Heart left ventricle (tissue), 16 donors: ENCODE measurements at regions not wholly inside any gene's neighbourhood (a gene's known extent, or its start where the extent isn't known, plus 50 kb on each side); places are given as distances from the start of the nearest gene placed in this dataset.

Experiments used
- ATAC-seq, 4 donors: fragments of 200-7000 bp; cut with Tn5 transposase; one replicate each; pipeline ENCODE4 v1.9.1; 2020 to 2022; ENCODE audit warnings: moderate library complexity in 4 of 4, mild to moderate bottlenecking in 3 of 4, moderate number of reproducible peaks in 1 of 4
- DNase-seq, 5 donors: peaks; one replicate each; pipeline ENCODE4 v3.0.0-alpha.2; 2020
- H3K27ac ChIP-seq, 12 donors: fragments of 200-600 bp; sonication (generic) in 4 of 12; one replicate each; pipeline versions ENCODE4 v1.5.0 to v1.8.0; 2016 to 2022; ENCODE audit warnings: mild to moderate bottlenecking in 2 of 12
- H3K27me3 ChIP-seq, 9 donors: fragments of 200-600 bp; sonication (generic) in 2 of 9; one replicate each; pipeline versions ENCODE4 v1.5.1 to v1.8.0; 2016 to 2022; ENCODE audit warnings: mild to moderate bottlenecking in 3 of 9
- H3K36me3 ChIP-seq, 9 donors: fragments of 200-600 bp; sonication (generic) in 2 of 9; one replicate each; pipeline versions ENCODE4 v1.5.0 to v1.8.0; 2018 to 2022; ENCODE audit warnings: mild to moderate bottlenecking in 2 of 9
- H3K4me1 ChIP-seq, 12 donors: fragments of 200-600 bp; sonication (generic) in 4 of 12; one replicate each; pipeline versions ENCODE4 v1.5.0 to v1.8.0; 2016 to 2022; ENCODE audit warnings: mild to moderate bottlenecking in 3 of 12
- H3K4me3 ChIP-seq, 12 donors: fragments of 200-600 bp; sonication (generic) in 4 of 12; one replicate each; pipeline versions ENCODE4 v1.5.0 to v1.8.0; 2017 to 2022; ENCODE audit warnings: mild to moderate bottlenecking in 9 of 12, moderate library complexity in 4 of 12
- H3K9me3 ChIP-seq, 12 donors: fragments of 200-600 bp; sonication (generic) in 4 of 12; one replicate each; pipeline versions ENCODE4 v1.5.0 to v1.8.0; 2016 to 2022; ENCODE audit warnings: mild to moderate bottlenecking in 1 of 12
- CTCF ChIP-seq, 12 donors: fragments of 200-600 bp; sonication (generic) in 4 of 12; IDR thresholded peaks; one replicate each; pipeline versions ENCODE4 v1.5.0 to v1.8.0; 2018 to 2022; ENCODE audit warnings: antibody characterized with exemption in 12 of 12, mild to moderate bottlenecking in 5 of 12
- POLR2A ChIP-seq, 2 donors: fragments of 450-650 bp; IDR thresholded peaks; one replicate each; pipeline ENCODE4 v1.6.1; 2017; ENCODE audit warnings: antibody characterized with exemption in 2 of 2, mild to moderate bottlenecking in 2 of 2, moderate library complexity in 2 of 2
- WGBS, 4 donors: extraction: QIAGEN DNeasy Blood & Tissue Kit in 2 of 4; methylation state at CpG; one replicate each; pipeline versions ENCODE4 v1.1.5 to v1.1.7; 2013 to 2018; 5-methylcytosine and 5-hydroxymethylcytosine counted together
- intact Hi-C, 10 donors: fragments of 100-400 bp; cut with DNase I; formaldehyde crosslinking; loops; one replicate each; pipeline versions ENCODE4 v1.11.1 to v1.14.2; 2022
- donor health status: ischemic (EF 13 %, LVEDD 7.1; RV severe dilation, severe dysfunction).
- donor health status: healthy with polysubstance abuse.
- donor health status: DM: no; HTN: yes; CAD: no.
- donor health status: DM: no; HTN: no; CAD: no.
- donor health status: ischemic (EF 25% LVEDD 6.9; RV normal size, moderate dysfunction).
- donor health status: ischemic (EF 25% LVEDD 5.7; RV mildly dilated, moderate dysfunction).
- donor health status: healthy.
- donor health status: DM: yes; HTN: yes; CAD: no.
- donor health status: ischemic (EF 35%, LVEDD 5.7; RV mildly dilated, moderate dysfunction).
- donor health status: nonischemic (EF 11% LVEDD 7.7; RV severe dilation, severe dysfunction).
- donor health status: DM: yes; HTN: yes; CAD: no.
- donor health status: PGD.
- donor health status: ischemic (EF 29% LVEDD 5.4; RV normal size, mild dysfunction).
- donor health status: nonischemic (EF 23%, LVEDD 6.1; RV moderate dilation, normal function).

GRCh38 chr13:112325142-112325808, 50.9 kb upstream of the SPACA7 start:
- no peaks in the 10 kb centered on the region for H3K36me3 ChIP-seq
- H3K9me3 ChIP-seq = no peaks in the 10 kb centered on the region
- peaks cover 0 to 25% (median 0%) of the 10 kb centered on the region in 9 donors for H3K27me3 ChIP-seq
- no peak overlapping the region for H3K27ac ChIP-seq
- no peak for TF ChIP-seq POLR2A (IDR thresholded peaks at IDR 0.05)
- TF ChIP-seq CTCF (IDR thresholded peaks at IDR 0.05) = no peak
- intact Hi-C loops = no loop called here
- no peaks in the 10 kb centered on the region for H3K4me1 ChIP-seq
- H3K4me3 ChIP-seq = no peak overlapping the region
- ATAC-seq (no peak), DNase-seq (no peak)
- 72 to 76% (median 75%) methylated on average over 26 of the region's 26 CpGs for WGBS, 4 donors

GRCh38 chr13:112325920-112326645, 50.1 kb upstream of the SPACA7 start:
- Histone ChIP-seq H3K27me3 (peaks cover 0 to 33% (median 7%) of the 10 kb centered on the region in 9 donors), H3K4me3 (no peak overlapping the region), H3K36me3 (no peaks in the 10 kb centered on the region), H3K9me3 (no peaks in the 10 kb centered on the region), H3K4me1 (peaks cover 0 to 8% (median 0%) of the 10 kb centered on the region in 12 donors), H3K27ac (no peak overlapping the region)
- no peak for TF ChIP-seq CTCF (IDR thresholded peaks at IDR 0.05)
- no peak for TF ChIP-seq POLR2A (IDR thresholded peaks at IDR 0.05)
- intact Hi-C loops = no loop called here
- WGBS, 4 donors = 54 to 62% (median 55%) methylated on average over 25 to 26 of the region's 26 CpGs
- DNase-seq (peak in 2 of 5 donors; percentile 59 to 67), ATAC-seq (peak; percentile 71 to 87 (median 74))
